Lung (tissue), 11 donors: ENCODE measurements at regions not wholly inside any gene's neighbourhood (a gene's known extent, or its start where the extent isn't known, plus 50 kb on each side); places are given as distances from the start of the nearest gene placed in this dataset.

Source experiments
- ATAC-seq: fragments of 200-7000 bp; cut with Tn5 transposase; one replicate; pipeline ENCODE4 v1.9.1; 2020; ENCODE audit warnings: moderate number of reproducible peaks; ENCODE audit not compliant: insufficient read depth, low FRiP score
- DNase-seq, 3 donors: peaks; one replicate each; pipeline ENCODE4 v3.0.0-alpha.2; 2013 to 2017
- H3K27ac ChIP-seq, 2 donors: one replicate each; pipeline ENCODE4 v1.5.1; 2013; ENCODE audit warnings: mild to moderate bottlenecking in 2 of 2, moderate library complexity in 2 of 2, control low read depth in 1 of 2, inconsistent platforms in 1 of 2, low read depth in 1 of 2, low read length in 1 of 2
- H3K27me3 ChIP-seq, 3 donors: one replicate each; pipeline ENCODE4 v1.5.1; 2013; ENCODE audit warnings: low read length in 2 of 3; ENCODE audit not compliant: control insufficient read depth in 3 of 3, insufficient read depth in 3 of 3
- H3K36me3 ChIP-seq, 4 donors: one replicate each; pipeline ENCODE4 v1.5.1; 2013; ENCODE audit warnings: low read length in 4 of 4, mild to moderate bottlenecking in 1 of 4, moderate library complexity in 1 of 4; ENCODE audit not compliant: control insufficient read depth in 4 of 4, insufficient read depth in 4 of 4
- H3K4me1 ChIP-seq, 5 donors: one replicate each; pipeline ENCODE4 v1.5.1; 2013; ENCODE audit warnings: low read length in 5 of 5, mild to moderate bottlenecking in 2 of 5, moderate library complexity in 1 of 5; ENCODE audit not compliant: control insufficient read depth in 5 of 5, insufficient read depth in 5 of 5
- H3K4me3 ChIP-seq: one replicate; pipeline ENCODE4 v1.5.1; 2013; ENCODE audit warnings: mild to moderate bottlenecking, control low read depth, moderate library complexity
- H3K9ac ChIP-seq, 2 donors: one replicate each; pipeline ENCODE4 v1.5.1; 2013; ENCODE audit warnings: low read length in 2 of 2, control low read depth in 1 of 2; ENCODE audit not compliant: insufficient read depth in 1 of 2
- H3K9me3 ChIP-seq, 4 donors: one replicate each; pipeline ENCODE4 v1.5.1; 2013; ENCODE audit warnings: low read length in 3 of 4, mild to moderate bottlenecking in 1 of 4, moderate library complexity in 1 of 4; ENCODE audit not compliant: control insufficient read depth in 4 of 4, insufficient read depth in 3 of 4
- WGBS, 2 donors: extraction: QIAGEN DNeasy Blood & Tissue Kit; methylation state at CpG; one replicate each; pipeline ENCODE4 v1.1.7; 2013; 5-methylcytosine and 5-hydroxymethylcytosine counted together
- TF ChIP-seq, protein P1 (sequence below): IDR thresholded peaks from 2 replicates; pipeline ENCODE4 v1.5.1; 2012; ENCODE audit warnings: mild to moderate bottlenecking; ENCODE audit errors: control extremely low read depth, extremely low read depth
- donor health status: control.
- donor health status: control.
- donor health status: Bipolar disorder and iron deficiency.
- donor health status: healthy.
- donor health status: DM: yes; HTN: yes; CAD: no.

DNA sequence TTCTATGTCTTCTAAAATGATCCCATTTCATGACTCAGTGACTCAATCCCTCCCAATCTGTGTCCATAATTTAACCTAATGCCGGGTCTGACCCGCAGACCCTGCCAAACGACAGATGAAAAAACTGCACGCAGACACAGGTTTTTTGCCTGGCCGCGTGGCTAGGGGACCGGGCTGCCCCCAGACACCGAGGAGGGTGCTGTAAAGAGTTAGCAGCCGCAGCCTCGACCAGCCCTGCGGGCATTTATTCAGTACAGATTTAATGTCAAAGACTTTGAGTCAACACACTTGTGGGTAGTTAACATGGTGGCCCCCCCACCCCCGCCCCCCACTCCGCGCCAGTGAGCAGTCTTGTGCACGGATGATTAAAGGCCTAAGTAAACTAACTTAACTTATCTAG, 1324.7 kb downstream of the GATA3 start:
- ATAC-seq (no peak), DNase-seq (no peak)
- 93 to 94% methylated on average over 15 of the region's 15 CpGs for WGBS, 2 donors
- Histone ChIP-seq H3K9ac (no peak overlapping the region), H3K4me3 (no peak overlapping the region), H3K27ac (no peak overlapping the region), H3K9me3 (peaks cover 0 to 6% (median 0%) of the 10 kb centered on the region in 4 donors), H3K4me1 (no peaks in the 10 kb centered on the region), H3K36me3 (no peaks in the 10 kb centered on the region), H3K27me3 (no peaks in the 10 kb centered on the region)
- TF ChIP-seq, protein P1, sequence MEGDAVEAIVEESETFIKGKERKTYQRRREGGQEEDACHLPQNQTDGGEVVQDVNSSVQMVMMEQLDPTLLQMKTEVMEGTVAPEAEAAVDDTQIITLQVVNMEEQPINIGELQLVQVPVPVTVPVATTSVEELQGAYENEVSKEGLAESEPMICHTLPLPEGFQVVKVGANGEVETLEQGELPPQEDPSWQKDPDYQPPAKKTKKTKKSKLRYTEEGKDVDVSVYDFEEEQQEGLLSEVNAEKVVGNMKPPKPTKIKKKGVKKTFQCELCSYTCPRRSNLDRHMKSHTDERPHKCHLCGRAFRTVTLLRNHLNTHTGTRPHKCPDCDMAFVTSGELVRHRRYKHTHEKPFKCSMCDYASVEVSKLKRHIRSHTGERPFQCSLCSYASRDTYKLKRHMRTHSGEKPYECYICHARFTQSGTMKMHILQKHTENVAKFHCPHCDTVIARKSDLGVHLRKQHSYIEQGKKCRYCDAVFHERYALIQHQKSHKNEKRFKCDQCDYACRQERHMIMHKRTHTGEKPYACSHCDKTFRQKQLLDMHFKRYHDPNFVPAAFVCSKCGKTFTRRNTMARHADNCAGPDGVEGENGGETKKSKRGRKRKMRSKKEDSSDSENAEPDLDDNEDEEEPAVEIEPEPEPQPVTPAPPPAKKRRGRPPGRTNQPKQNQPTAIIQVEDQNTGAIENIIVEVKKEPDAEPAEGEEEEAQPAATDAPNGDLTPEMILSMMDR = no peak

DNA sequence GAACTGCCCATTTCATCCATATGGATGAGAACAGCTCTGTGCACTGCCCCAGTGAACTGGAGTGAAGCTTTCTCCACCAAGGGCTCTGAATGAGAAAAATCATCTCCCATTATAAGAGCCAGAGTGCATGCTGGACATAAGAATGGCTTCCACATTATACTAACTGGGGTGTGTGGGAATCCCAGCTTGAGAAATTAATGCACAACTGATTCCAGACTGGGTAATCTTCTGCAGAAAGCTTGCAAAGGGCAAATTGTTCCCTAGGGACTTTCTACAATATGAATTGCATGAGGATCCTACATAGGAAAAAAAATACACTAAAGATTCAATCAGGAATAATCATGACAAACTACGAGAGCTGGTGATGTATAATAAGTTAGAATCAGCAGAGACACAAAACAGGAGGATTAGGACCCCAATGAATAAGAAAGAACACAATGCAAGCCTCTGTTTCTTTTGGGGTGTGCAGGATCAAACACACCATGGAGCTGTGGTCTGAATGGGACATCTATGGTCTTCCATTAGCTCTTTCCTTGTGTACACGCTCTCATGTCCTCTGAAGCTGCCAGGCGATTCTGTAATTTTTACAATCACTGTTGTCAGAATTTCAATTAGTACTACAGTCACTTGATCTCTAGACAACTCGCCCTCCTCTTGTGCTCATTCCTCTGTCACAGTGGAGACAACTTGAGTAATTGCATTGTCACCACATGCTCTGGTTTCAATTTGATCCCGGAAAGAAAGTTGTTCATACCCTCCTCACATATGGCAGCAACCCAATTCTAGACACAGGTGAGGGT, 1327.4 kb downstream of the GATA3 start:
- Histone ChIP-seq H3K36me3 (no peaks in the 10 kb centered on the region), H3K27me3 (no peaks in the 10 kb centered on the region), H3K4me3 (no peak overlapping the region), H3K4me1 (no peaks in the 10 kb centered on the region), H3K9ac (no peak overlapping the region), H3K27ac (no peak overlapping the region), H3K9me3 (peaks cover 0 to 6% (median 0%) of the 10 kb centered on the region in 4 donors)
- ATAC-seq (no peak), DNase-seq (no peak)
- WGBS, 2 donors = 68 to 81% methylated on average over 5 of the region's 5 CpGs
- TF ChIP-seq, protein P1 = no peak

DNA sequence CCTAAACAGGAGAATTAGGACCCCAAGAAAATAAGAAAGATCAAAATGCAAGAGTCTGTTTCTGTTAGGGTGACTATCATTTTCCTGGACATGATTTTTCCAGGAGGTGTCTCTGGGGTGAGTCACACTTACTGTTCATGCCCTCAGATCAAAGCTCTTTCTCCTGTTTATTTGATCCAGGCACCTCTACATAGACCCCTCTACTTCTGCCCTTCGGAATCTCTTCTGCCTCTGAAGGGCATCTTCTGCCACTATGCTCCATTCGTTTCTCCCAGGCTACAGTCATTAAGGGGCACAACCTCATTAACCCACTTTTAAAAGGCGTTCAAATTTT, 1328.0 kb downstream of the GATA3 start:
- Histone ChIP-seq H3K36me3 (no peaks in the 10 kb centered on the region), H3K9ac (no peak overlapping the region), H3K27ac (no peak overlapping the region), H3K4me3 (no peak overlapping the region), H3K4me1 (no peaks in the 10 kb centered on the region), H3K27me3 (no peaks in the 10 kb centered on the region), H3K9me3 (peaks cover 0 to 6% (median 0%) of the 10 kb centered on the region in 4 donors)
- no peak for DNase-seq
- WGBS, 2 donors = 65 to 84% methylated on average over 3 of the region's 3 CpGs
- no peak for ATAC-seq
- TF ChIP-seq, protein P1 = no peak

DNA sequence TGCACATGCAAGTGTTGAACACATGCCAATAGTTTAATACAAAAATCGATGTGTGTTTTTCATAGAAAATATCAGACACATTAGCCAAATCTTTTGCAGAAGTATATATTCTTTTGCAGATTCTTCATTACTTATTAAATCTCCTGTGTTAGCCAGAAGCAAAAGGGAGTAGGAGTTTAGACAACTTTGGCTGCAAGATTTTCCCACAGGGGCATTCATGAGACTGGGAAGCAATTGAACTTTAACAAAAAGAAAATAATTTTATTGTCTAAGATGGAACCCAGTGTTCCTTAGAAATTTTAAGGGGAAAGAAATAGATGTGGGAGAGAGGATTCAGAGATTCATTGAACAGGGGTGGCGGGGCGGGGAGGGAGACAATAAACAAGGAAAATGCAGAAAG, 1336.0 kb downstream of the GATA3 start:
- Histone ChIP-seq H3K9ac (no peak overlapping the region), H3K27ac (no peak overlapping the region), H3K27me3 (no peaks in the 10 kb centered on the region), H3K4me3 (no peak overlapping the region), H3K36me3 (no peaks in the 10 kb centered on the region), H3K4me1 (no peaks in the 10 kb centered on the region), H3K9me3 (no peaks in the 10 kb centered on the region)
- WGBS, 2 donors = 89 to 93% methylated on average over 3 of the region's 3 CpGs
- DNase-seq = no peak
- no peak for ATAC-seq
- TF ChIP-seq, protein P1 = no peak
